ENCODE measurements at regions not wholly inside any gene's neighbourhood (a gene's known extent, or its start where the extent isn't known, plus 50 kb on each side); places are given as distances from the start of the nearest gene placed in this dataset.

GRCh38 chr1:219465212-219466093 is 147.5 kb downstream of the ZC3H11B start:
- CTCF ChIA-PET = no interaction called here
- no peak for TF ChIP-seq EZH2 (IDR thresholded peaks at IDR 0.05; ENCODE audit: low read depth)
- TF ChIP-seq, protein P1, sequence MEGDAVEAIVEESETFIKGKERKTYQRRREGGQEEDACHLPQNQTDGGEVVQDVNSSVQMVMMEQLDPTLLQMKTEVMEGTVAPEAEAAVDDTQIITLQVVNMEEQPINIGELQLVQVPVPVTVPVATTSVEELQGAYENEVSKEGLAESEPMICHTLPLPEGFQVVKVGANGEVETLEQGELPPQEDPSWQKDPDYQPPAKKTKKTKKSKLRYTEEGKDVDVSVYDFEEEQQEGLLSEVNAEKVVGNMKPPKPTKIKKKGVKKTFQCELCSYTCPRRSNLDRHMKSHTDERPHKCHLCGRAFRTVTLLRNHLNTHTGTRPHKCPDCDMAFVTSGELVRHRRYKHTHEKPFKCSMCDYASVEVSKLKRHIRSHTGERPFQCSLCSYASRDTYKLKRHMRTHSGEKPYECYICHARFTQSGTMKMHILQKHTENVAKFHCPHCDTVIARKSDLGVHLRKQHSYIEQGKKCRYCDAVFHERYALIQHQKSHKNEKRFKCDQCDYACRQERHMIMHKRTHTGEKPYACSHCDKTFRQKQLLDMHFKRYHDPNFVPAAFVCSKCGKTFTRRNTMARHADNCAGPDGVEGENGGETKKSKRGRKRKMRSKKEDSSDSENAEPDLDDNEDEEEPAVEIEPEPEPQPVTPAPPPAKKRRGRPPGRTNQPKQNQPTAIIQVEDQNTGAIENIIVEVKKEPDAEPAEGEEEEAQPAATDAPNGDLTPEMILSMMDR (conservative IDR thresholded peaks at IDR 0.05) = no peak
- Histone ChIP-seq H3K27me3 (ENCODE audit: insufficient read depth, low read depth) (no peaks in the 10 kb centered on the region), H2AFZ (no peak overlapping the region), H3K4me3 (no peak overlapping the region), H3K4me2 (no peak overlapping the region), H3K4me1 (replicated peaks; ENCODE audit: insufficient read depth) (no peaks in the 10 kb centered on the region), H3K9me2 (ENCODE audit: insufficient read depth) (no peaks in the 10 kb centered on the region), H3K36me3 (ENCODE audit: low read depth) (no peaks in the 10 kb centered on the region), H3K9me3 (ENCODE audit: insufficient read depth, low read depth) (no peaks in the 10 kb centered on the region), H3K27ac (no peak overlapping the region), H3K79me2 (ENCODE audit: low read depth) (no peaks in the 10 kb centered on the region), H3F3A (ENCODE audit: insufficient read depth, low read depth) (no peaks in the 10 kb centered on the region), H4K20me1 (ENCODE audit: insufficient read depth) (no peaks in the 10 kb centered on the region)
- POLR2A ChIA-PET (ENCODE audit: unreplicated experiment) = no interaction called here
- intact Hi-C loops (cut with micrococcal nuclease; ENCODE audit: unreplicated experiment) = no loop called here
- DNase-seq = no peak
- no TSS peak for BruUV-seq (replicated peaks)

DNA sequence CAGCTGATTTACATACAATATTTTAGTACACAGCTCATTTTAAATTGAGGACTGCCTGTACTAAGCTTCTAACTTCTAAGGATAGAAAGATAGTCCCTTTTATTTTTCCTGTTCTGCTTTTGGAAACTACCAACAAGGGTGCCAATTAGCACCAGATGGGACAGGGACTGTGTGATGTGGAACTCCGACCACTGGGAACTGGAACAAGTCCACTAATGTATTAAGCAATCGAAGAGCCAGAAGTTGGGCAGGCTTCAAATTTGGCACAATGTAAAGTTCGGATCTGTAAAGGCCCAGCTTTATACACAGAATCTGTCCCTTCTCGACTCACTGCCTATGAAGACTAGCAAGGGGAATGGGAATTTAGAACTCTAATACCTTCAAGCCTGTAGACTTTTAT is 149.3 kb downstream of the ZC3H11B start:
- BruUV-seq (replicated peaks) = no TSS peak
- H3K4me2 ChIP-seq = no peak overlapping the region
- no peak for DNase-seq
- H3K79me2 ChIP-seq (ENCODE audit: low read depth) = no peaks in the 10 kb centered on the region
- H3K9me3 ChIP-seq (ENCODE audit: insufficient read depth, low read depth) = no peaks in the 10 kb centered on the region
- no peak overlapping the region for H3K27ac ChIP-seq
- TF ChIP-seq, protein P1 (conservative IDR thresholded peaks at IDR 0.05) = no peak
- no peak for TF ChIP-seq EZH2 (IDR thresholded peaks at IDR 0.05; ENCODE audit: low read depth)
- H2AFZ ChIP-seq = no peak overlapping the region
- no peaks in the 10 kb centered on the region for H3K9me2 ChIP-seq (ENCODE audit: insufficient read depth)
- H3K4me1 ChIP-seq (replicated peaks; ENCODE audit: insufficient read depth) = no peaks in the 10 kb centered on the region
- no peaks in the 10 kb centered on the region for H4K20me1 ChIP-seq (ENCODE audit: insufficient read depth)
- no peaks in the 10 kb centered on the region for H3K36me3 ChIP-seq (ENCODE audit: low read depth)
- ChIA-PET CTCF (no interaction called here), POLR2A (ENCODE audit: unreplicated experiment) (no interaction called here)
- H3K27me3 ChIP-seq (ENCODE audit: insufficient read depth, low read depth) = no peaks in the 10 kb centered on the region
- no peak overlapping the region for H3K4me3 ChIP-seq
- no peaks in the 10 kb centered on the region for H3F3A ChIP-seq (ENCODE audit: insufficient read depth, low read depth)
- intact Hi-C loops (cut with micrococcal nuclease; ENCODE audit: unreplicated experiment) = no loop called here

DNA sequence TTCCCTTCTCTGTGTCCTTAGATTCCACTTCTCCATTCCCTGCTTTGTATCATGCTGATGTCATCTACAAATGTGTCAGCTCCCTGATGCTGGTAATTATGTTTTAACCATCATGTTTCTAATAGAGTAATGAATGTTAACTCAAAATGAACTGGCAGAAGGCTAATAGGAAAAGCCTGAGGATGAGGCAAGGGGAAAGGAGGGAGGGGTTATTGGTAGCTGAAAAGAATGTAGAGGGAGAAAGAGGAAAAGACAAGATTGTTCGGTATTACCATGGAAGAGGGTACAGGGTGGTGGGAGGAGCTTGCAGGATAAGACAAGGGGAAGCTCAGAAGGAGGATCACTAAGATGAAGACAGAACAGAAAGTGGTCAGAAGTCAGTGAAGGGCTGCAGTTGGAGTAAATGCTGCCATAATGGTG is 150.9 kb downstream of the ZC3H11B start:
- H2AFZ ChIP-seq = no peak overlapping the region
- no peak overlapping the region for H3K4me3 ChIP-seq
- CTCF ChIA-PET = no interaction called here
- no peak for DNase-seq
- BruUV-seq (replicated peaks) = no TSS peak
- H4K20me1 ChIP-seq (ENCODE audit: insufficient read depth) = no peaks in the 10 kb centered on the region
- no peaks in the 10 kb centered on the region for H3K9me3 ChIP-seq (ENCODE audit: insufficient read depth, low read depth)
- H3K9me2 ChIP-seq (ENCODE audit: insufficient read depth) = no peaks in the 10 kb centered on the region
- intact Hi-C loops (cut with micrococcal nuclease; ENCODE audit: unreplicated experiment) = no loop called here
- POLR2A ChIA-PET (ENCODE audit: unreplicated experiment) = no interaction called here
- no peaks in the 10 kb centered on the region for H3F3A ChIP-seq (ENCODE audit: insufficient read depth, low read depth)
- no peaks in the 10 kb centered on the region for H3K36me3 ChIP-seq (ENCODE audit: low read depth)
- H3K4me2 ChIP-seq = no peak overlapping the region
- H3K79me2 ChIP-seq (ENCODE audit: low read depth) = no peaks in the 10 kb centered on the region
- TF ChIP-seq, protein P1 (conservative IDR thresholded peaks at IDR 0.05) = no peak
- TF ChIP-seq EZH2 (IDR thresholded peaks at IDR 0.05; ENCODE audit: low read depth) = no peak
- no peak overlapping the region for H3K27ac ChIP-seq
- no peaks in the 10 kb centered on the region for H3K4me1 ChIP-seq (replicated peaks; ENCODE audit: insufficient read depth)
- no peaks in the 10 kb centered on the region for H3K27me3 ChIP-seq (ENCODE audit: insufficient read depth, low read depth)
